BLaER1 (cell line): ENCODE measurements at regions not wholly inside any gene's neighbourhood (a gene's known extent, or its start where the extent isn't known, plus 50 kb on each side); places are given as distances from the start of the nearest gene placed in this dataset.

Experiments
- H3K27ac ChIP-seq: shearing (Covaris generic); formaldehyde crosslinking; 2 replicates; pipeline ENCODE4 v1.8.1; 2022
- H3K27me3 ChIP-seq: shearing (Covaris generic); formaldehyde crosslinking; 2 replicates; pipeline ENCODE4 v1.8.1; 2022
- H3K36me3 ChIP-seq: shearing (Covaris generic); formaldehyde crosslinking; 2 replicates; pipeline ENCODE4 v1.8.1; 2022
- H3K4me1 ChIP-seq: shearing (Covaris generic); formaldehyde crosslinking; 2 replicates; pipeline ENCODE4 v1.8.1; 2022
- H3K4me2 ChIP-seq: shearing (Covaris generic); formaldehyde crosslinking; 2 replicates; pipeline ENCODE4 v1.8.1; 2022
- H3K4me3 ChIP-seq: shearing (Covaris generic); formaldehyde crosslinking; 2 replicates; pipeline ENCODE4 v1.8.1; 2022
- H3K9ac ChIP-seq: shearing (Covaris generic); formaldehyde crosslinking; 2 replicates; pipeline ENCODE4 v1.8.1; 2022
- H3K9me3 ChIP-seq: shearing (Covaris generic); formaldehyde crosslinking; 2 replicates; pipeline ENCODE4 v1.8.1; 2022
- H4K20me1 ChIP-seq: shearing (Covaris generic); formaldehyde crosslinking; 2 replicates; pipeline ENCODE4 v1.8.1; 2022
- Cebpa-rat ChIP-seq: shearing (Covaris generic); IDR thresholded peaks from 2 replicates; pipeline ENCODE4 v1.8.1; 2022

DNA sequence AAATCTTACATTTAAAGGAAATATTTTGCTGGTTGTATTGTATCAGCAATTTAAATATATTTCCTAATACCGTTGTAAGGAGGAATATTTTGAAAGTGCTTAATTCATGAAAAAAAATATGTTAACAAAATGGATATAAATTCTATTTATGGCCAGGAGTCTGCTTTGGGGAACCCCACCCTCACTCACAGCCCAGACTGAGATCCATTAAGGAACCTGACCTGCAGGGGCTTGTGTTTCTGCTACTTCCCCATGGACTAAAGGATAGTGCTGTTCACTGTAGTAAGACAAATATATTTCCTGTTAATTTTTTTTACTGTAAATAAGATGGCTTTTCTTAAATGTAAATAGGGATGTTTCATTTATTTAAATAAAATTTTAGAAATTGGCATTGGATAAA lies 221.9 kb upstream of the COL3A1 start:
- Histone ChIP-seq H3K27me3 (no peaks in the 10 kb centered on the region), H4K20me1 (no peaks in the 10 kb centered on the region), H3K9me3 (no peaks in the 10 kb centered on the region), H3K4me3 (no peak overlapping the region), H3K9ac (no peak overlapping the region), H3K4me2 (no peak overlapping the region), H3K27ac (no peak overlapping the region), H3K36me3 (no peaks in the 10 kb centered on the region), H3K4me1 (no peaks in the 10 kb centered on the region)
- no peak for TF ChIP-seq Cebpa-rat

DNA sequence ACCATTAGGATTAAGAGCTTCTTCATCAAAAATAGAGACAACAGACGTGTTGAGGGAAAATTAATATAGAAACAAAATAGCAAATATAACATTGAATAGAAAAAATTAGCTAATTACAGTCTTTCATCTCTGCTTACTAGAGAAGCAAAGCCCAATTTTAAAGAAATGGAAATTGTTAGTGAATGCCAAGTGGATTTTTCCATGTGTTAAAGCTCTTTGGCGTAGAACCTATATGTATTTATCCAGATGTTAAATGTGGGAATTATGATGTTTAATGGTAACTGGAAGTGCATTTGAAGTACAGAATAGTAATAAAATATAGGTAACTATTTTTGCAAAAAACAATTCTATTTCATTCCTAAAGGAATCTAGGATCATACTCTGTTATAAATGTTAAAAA lies 212.0 kb upstream of the COL3A1 start:
- no peaks in the 10 kb centered on the region; the same call in 1 of the 2 replicates for H3K9me3 ChIP-seq
- no peaks in the 10 kb centered on the region for H4K20me1 ChIP-seq
- H3K4me1 ChIP-seq: no peaks in the 10 kb centered on the region
- no peak overlapping the region for H3K4me2 ChIP-seq
- no peaks in the 10 kb centered on the region for H3K27me3 ChIP-seq
- H3K36me3 ChIP-seq: no peaks in the 10 kb centered on the region
- no peak overlapping the region for H3K27ac ChIP-seq
- no peak overlapping the region for H3K9ac ChIP-seq
- TF ChIP-seq Cebpa-rat: no peak
- no peak overlapping the region for H3K4me3 ChIP-seq

DNA sequence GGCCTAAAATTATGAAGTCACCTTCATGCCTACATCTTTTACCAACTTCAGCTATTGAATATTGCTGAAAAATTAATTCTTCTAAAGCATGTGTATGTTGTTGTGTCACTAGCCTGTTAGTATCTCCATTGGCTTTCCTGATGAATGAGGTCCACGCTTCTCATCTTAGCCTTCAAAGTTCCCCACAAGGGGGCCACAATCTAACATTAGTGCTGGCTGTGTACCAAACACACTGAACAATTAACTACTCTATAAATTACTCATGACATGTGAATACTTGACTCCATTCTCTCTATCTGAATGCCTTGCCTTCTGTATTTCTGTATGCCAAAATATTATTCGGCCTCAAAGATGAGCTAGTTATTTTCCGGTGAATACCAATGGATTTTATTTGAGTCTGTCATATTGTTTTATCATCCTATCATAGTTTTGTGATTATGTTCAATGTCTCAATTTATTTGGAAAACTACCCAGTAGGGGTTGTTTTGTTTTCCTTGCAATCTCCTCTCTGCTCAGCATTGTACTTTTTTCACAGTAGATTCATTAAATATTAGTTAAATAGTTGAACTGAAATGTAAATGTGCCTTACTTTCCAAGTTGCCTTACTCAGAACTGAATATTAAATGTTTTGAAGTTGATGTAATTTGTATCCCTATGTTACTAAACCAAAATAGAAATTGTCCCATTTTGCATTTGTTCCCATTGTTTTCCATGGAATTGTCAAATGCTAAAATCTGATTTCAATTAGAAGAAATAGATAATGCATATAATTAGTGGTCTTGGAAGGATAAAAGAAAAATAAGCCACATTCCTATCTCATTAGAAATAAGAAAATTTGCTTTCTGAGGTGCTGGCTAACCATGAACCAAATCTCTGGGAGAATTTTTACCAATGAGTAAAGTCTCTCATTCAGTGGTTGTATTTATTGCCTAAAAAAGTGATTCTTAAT lies 208.4 kb upstream of the COL3A1 start:
- no peak overlapping the region for H3K4me2 ChIP-seq
- no peaks in the 10 kb centered on the region for H3K36me3 ChIP-seq
- no peaks in the 10 kb centered on the region for H3K4me1 ChIP-seq
- no peaks in the 10 kb centered on the region for H3K27me3 ChIP-seq
- H3K27ac ChIP-seq: no peak overlapping the region
- no peak for TF ChIP-seq Cebpa-rat
- H3K4me3 ChIP-seq: no peak overlapping the region
- H3K9ac ChIP-seq: no peak overlapping the region
- H3K9me3 ChIP-seq: no peaks in the 10 kb centered on the region
- H4K20me1 ChIP-seq: no peaks in the 10 kb centered on the region

DNA sequence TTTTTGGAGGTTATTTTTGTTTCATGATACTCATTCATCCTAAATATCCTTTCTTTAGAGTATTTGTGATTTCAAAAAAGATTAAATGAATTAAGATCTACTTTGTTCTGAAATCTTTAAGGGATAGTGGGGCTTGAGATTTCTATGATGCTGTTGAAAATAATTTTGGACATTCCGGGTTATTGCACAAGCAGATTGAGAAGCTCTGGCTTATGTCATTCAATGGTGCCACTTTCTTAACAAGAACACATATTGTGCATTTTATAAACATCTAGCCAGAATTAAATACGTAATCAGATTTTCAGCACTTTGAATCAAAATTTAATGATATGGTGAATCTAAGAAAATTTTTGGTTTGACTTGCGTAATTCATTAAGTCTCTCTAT lies 207.7 kb upstream of the COL3A1 start:
- H4K20me1 ChIP-seq: no peaks in the 10 kb centered on the region
- H3K36me3 ChIP-seq: no peaks in the 10 kb centered on the region
- no peak overlapping the region for H3K4me3 ChIP-seq
- no peaks in the 10 kb centered on the region for H3K4me1 ChIP-seq
- H3K27ac ChIP-seq: no peak overlapping the region
- no peak for TF ChIP-seq Cebpa-rat
- H3K27me3 ChIP-seq: no peaks in the 10 kb centered on the region
- no peaks in the 10 kb centered on the region for H3K9me3 ChIP-seq
- no peak overlapping the region for H3K9ac ChIP-seq
- H3K4me2 ChIP-seq: no peak overlapping the region

DNA sequence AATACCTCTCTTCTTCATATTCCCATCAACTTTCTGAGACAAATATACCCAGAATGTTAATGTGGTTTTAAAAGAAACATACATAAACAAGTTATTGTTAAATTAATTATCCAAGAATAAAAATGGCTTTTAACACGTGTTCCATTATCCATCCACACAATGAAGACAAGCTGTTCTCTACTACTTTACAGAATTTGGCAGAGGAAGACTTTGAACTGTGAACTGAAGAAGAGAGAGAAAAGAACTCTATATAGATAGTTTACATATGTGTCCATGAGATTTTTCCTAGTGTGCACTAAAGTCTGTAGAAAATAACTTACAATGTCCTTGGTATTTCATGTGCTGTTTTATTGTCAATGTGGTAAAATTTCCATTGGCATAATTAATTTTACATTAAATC lies 207.0 kb upstream of the COL3A1 start:
- no peak overlapping the region for H3K4me3 ChIP-seq
- no peaks in the 10 kb centered on the region for H4K20me1 ChIP-seq
- H3K4me1 ChIP-seq: no peaks in the 10 kb centered on the region
- no peaks in the 10 kb centered on the region for H3K36me3 ChIP-seq
- no peaks in the 10 kb centered on the region for H3K9me3 ChIP-seq
- H3K27ac ChIP-seq: no peak overlapping the region
- no peak for TF ChIP-seq Cebpa-rat
- no peak overlapping the region for H3K4me2 ChIP-seq
- no peak overlapping the region for H3K9ac ChIP-seq
- no peaks in the 10 kb centered on the region for H3K27me3 ChIP-seq

DNA sequence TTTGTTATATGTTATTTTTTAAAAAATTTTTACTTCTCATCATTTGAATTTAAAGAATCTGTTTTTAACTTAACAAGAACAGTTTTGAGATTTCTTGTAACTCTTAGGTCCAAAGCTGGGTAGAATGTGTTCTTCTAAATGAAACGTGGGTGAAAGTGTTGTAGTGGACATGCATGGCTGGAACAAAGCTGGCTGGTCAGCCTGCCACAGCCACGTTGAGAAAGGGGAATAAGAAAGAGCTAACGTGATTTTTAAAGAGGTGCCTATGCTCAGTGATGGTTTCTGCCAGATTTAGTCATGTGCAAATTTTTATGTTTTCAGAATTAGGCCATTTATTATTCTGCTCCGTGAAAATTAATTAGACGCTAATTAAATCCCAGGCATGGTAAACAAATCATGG lies 203.9 kb upstream of the COL3A1 start:
- H3K4me3 ChIP-seq: no peak overlapping the region
- no peak for TF ChIP-seq Cebpa-rat
- no peaks in the 10 kb centered on the region for H3K27me3 ChIP-seq
- no peak overlapping the region for H3K9ac ChIP-seq
- H4K20me1 ChIP-seq: no peaks in the 10 kb centered on the region
- H3K4me1 ChIP-seq: no peaks in the 10 kb centered on the region
- H3K4me2 ChIP-seq: no peak overlapping the region
- no peak overlapping the region for H3K27ac ChIP-seq
- H3K36me3 ChIP-seq: no peaks in the 10 kb centered on the region
- no peaks in the 10 kb centered on the region for H3K9me3 ChIP-seq

DNA sequence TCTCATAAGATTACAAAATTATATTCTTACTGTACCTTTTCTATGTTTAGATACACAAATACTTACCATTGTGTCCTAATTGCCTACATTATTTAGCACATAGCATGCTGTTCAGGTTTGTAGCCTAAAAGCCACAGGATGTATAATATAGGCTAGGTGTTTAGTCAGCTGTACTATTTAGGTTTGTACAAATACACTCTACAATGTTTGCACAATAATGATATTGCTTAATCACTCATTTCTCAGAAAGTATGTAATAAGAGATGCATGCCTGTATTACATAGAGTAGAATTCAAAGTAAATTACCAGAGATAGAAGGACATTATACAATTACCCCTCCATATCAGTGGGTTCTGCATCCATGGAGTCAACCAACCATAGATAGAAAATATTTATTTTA lies 201.1 kb upstream of the COL3A1 start:
- H3K4me1 ChIP-seq: no peaks in the 10 kb centered on the region
- TF ChIP-seq Cebpa-rat: no peak
- no peak overlapping the region for H3K9ac ChIP-seq
- no peaks in the 10 kb centered on the region for H3K36me3 ChIP-seq
- H3K4me3 ChIP-seq: no peak overlapping the region
- H3K9me3 ChIP-seq: no peaks in the 10 kb centered on the region
- no peak overlapping the region for H3K27ac ChIP-seq
- H3K27me3 ChIP-seq: no peaks in the 10 kb centered on the region
- no peak overlapping the region for H3K4me2 ChIP-seq
- H4K20me1 ChIP-seq: no peaks in the 10 kb centered on the region

DNA sequence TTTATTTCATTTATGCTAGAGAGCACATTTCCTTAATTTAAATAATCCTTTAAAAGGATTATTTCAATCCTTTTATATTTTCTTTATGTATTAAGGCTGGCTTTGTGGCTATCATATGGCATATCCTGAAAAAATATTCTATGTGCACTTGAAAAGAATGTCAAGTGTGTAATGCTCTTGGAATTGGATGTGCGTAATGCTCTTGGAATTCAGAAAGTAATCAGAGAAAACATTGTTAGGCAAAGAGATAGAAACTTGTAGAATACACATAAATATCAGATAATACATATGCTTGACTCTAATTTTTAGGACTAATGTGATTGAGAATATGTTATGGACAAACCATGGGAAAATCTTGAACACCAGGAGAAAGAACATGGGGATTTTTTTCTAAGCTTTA lies 197.5 kb upstream of the COL3A1 start:
- H4K20me1 ChIP-seq: no peaks in the 10 kb centered on the region
- no peak for TF ChIP-seq Cebpa-rat
- no peaks in the 10 kb centered on the region for H3K9me3 ChIP-seq
- no peaks in the 10 kb centered on the region for H3K4me1 ChIP-seq
- no peaks in the 10 kb centered on the region for H3K36me3 ChIP-seq
- no peak overlapping the region for H3K9ac ChIP-seq
- no peak overlapping the region for H3K27ac ChIP-seq
- H3K27me3 ChIP-seq: no peaks in the 10 kb centered on the region
- no peak overlapping the region for H3K4me3 ChIP-seq
- no peak overlapping the region for H3K4me2 ChIP-seq

DNA sequence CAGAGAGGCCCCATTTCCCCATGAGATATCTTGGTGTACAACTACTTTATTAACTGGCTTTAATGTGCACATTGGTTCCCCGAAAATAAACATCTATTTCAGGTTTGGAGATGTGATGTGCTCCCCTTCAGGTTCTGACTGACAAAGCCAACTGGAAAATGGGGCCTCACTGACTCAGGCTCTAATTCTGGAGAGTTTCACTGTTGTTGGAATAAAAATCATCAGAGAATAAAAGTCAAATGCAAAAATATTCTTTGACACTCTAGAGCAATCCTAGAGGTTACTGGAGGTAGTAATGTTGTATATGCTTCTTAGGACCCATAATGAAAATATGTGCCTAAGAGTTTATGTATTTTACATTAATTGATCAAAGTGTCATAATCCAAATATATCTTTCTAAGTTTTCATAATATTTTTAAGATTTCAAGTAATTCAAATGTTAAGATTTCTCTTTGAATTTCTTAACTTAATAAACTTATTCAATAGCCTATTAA lies 189.9 kb upstream of the COL3A1 start:
- no peak for TF ChIP-seq Cebpa-rat
- Histone ChIP-seq H3K36me3 (no peaks in the 10 kb centered on the region), H3K4me3 (no peak overlapping the region), H3K4me1 (no peaks in the 10 kb centered on the region), H3K27me3 (no peaks in the 10 kb centered on the region), H3K4me2 (no peak overlapping the region), H3K9me3 (no peaks in the 10 kb centered on the region), H3K9ac (no peak overlapping the region), H3K27ac (no peak overlapping the region), H4K20me1 (no peaks in the 10 kb centered on the region)

DNA sequence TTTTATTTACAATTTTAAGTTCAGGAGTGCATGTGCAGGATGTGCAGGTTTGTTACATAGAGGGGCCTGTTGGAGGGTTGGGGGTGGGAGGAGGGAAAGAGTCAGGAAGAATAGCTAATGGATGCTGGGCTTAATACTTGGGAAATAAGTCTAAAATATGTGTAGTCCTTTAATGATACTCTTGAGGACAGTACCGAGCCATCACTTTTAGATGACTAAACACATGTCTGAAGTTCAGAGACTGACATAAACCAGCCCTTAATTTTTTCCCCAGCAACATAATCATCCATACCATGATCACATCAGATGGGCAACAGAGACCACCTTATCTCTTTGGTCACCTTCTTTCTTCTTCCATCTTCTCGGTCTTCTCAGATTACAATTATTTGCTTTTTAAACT lies 189.1 kb upstream of the COL3A1 start:
- no peak overlapping the region for H3K27ac ChIP-seq

More for the DNA sequence above, 189.1 kb upstream of the COL3A1 start:
- Histone ChIP-seq H3K36me3 (no peaks in the 10 kb centered on the region), H3K9me3 (no peaks in the 10 kb centered on the region), H3K4me1 (no peaks in the 10 kb centered on the region), H3K9ac (no peak overlapping the region), H3K4me3 (no peak overlapping the region), H3K4me2 (no peak overlapping the region), H3K27me3 (no peaks in the 10 kb centered on the region), H4K20me1 (no peaks in the 10 kb centered on the region)
- TF ChIP-seq Cebpa-rat: no peak
